Right renal pelvis (tissue), 4 donors: ENCODE measurements at regions not wholly inside any gene's neighbourhood (a gene's known extent, or its start where the extent isn't known, plus 50 kb on each side); places are given as distances from the start of the nearest gene placed in this dataset.

Experiments
- DNase-seq, 4 donors: peaks; one replicate each; pipeline ENCODE4 v3.0.0-alpha.2; 2013; ENCODE audit warnings: low read depth in 4 of 4, low spot score in 3 of 4, missing footprints in 1 of 4

- DNase-seq = no peak
These were observed 106.5 kb downstream of the CDH26 start for GRCh38 chr20:60064554-60065196.

- no peak for DNase-seq
These were observed 107.7 kb downstream of the CDH26 start for GRCh38 chr20:60065741-60066437.

- no peak for DNase-seq
These were observed 108.2 kb downstream of the CDH26 start for GRCh38 chr20:60066438-60066823.

- no peak for DNase-seq
These were observed 110.3 kb downstream of the CDH26 start for GRCh38 chr20:60068509-60068908.

- DNase-seq = no peak
These were observed 111.4 kb downstream of the CDH26 start for GRCh38 chr20:60069656-60070055.

- no peak for DNase-seq
These were observed 112.6 kb downstream of the CDH26 start for GRCh38 chr20:60070791-60071190.

GRCh38 chr20:60071965-60072364 is 113.7 kb downstream of the CDH26 start:
- DNase-seq = no peak

- DNase-seq = no peak
These were observed 114.9 kb downstream of the CDH26 start for GRCh38 chr20:60073086-60073485.

- DNase-seq = no peak
These were observed 115.3 kb downstream of the CDH26 start for GRCh38 chr20:60073504-60073903.

GRCh38 chr20:60074276-60074675 is 116.1 kb downstream of the CDH26 start:
- no peak for DNase-seq

GRCh38 chr20:60078351-60079250 is 120.4 kb downstream of the CDH26 start:
- DNase-seq = no peak

- DNase-seq = no peak
These were observed 122.2 kb downstream of the CDH26 start for GRCh38 chr20:60080401-60080800.

GRCh38 chr20:60085551-60086132 is 127.4 kb downstream of the CDH26 start:
- no peak for DNase-seq

GRCh38 chr20:60086821-60087562 is 128.8 kb downstream of the CDH26 start:
- no peak for DNase-seq

GRCh38 chr20:60087563-60088105 is 129.4 kb downstream of the CDH26 start:
- no peak for DNase-seq

GRCh38 chr20:60088236-60088635 is 130.0 kb downstream of the CDH26 start:
- DNase-seq = no peak

- DNase-seq = no peak
These were observed 132.4 kb downstream of the CDH26 start for GRCh38 chr20:60090631-60091030.

GRCh38 chr20:60091305-60091704 is 133.1 kb downstream of the CDH26 start:
- DNase-seq = no peak

- DNase-seq = no peak
These were observed 133.6 kb downstream of the CDH26 start for GRCh38 chr20:60091861-60092260.

- DNase-seq = no peak
These were observed 134.5 kb downstream of the CDH26 start for GRCh38 chr20:60092729-60093128.
